Transverse colon (tissue), 4 donors: ENCODE measurements at regions not wholly inside any gene's neighbourhood (a gene's known extent, or its start where the extent isn't known, plus 50 kb on each side); places are given as distances from the start of the nearest gene placed in this dataset.

ENCODE experiments used
- DNase-seq: peaks from one replicate; pipeline ENCODE4 v3.0.0-alpha.2; 2019
- H3K27ac ChIP-seq, 4 donors: fragments of 200-600 bp; sonication (generic); 2 replicates each; pipeline ENCODE4 v1.5.1; 2016 to 2018; ENCODE audit warnings: inconsistent platforms in 4 of 4
- H3K27me3 ChIP-seq: fragments of 200-600 bp; sonication (generic); 2 replicates; pipeline ENCODE4 v1.5.1; 2017; ENCODE audit warnings: inconsistent platforms
- H3K36me3 ChIP-seq, 4 donors: fragments of 200-600 bp; sonication (generic); 2 replicates each; pipeline ENCODE4 v1.5.1; 2017 to 2019; ENCODE audit warnings: inconsistent platforms in 4 of 4
- H3K4me1 ChIP-seq, 4 donors: fragments of 200-600 bp; sonication (generic); 2 replicates each; pipeline ENCODE4 v1.5.1; 2017 to 2020; ENCODE audit warnings: inconsistent platforms in 4 of 4
- H3K4me3 ChIP-seq, 4 donors: fragments of 200-600 bp; sonication (generic); 1 replicate in 1 of 4; 2 replicates in 3 of 4; pipeline versions ENCODE4 v1.5.1 to v1.6.1; 2017 to 2019; ENCODE audit warnings: inconsistent platforms in 4 of 4
- H3K9me3 ChIP-seq, 2 donors: fragments of 200-600 bp; sonication (generic); 2 replicates each; pipeline ENCODE4 v1.5.1; 2017 to 2019; ENCODE audit warnings: inconsistent platforms in 2 of 2
- EP300 ChIP-seq: sonication (generic); formaldehyde crosslinking; IDR thresholded peaks from one replicate; pipeline ENCODE4 v1.6.1; 2017; ENCODE audit warnings: antibody characterized with exemption, low read depth
- POLR2A ChIP-seq: fragments of 450-650 bp; IDR thresholded peaks from one replicate; pipeline ENCODE4 v1.6.1; 2016; ENCODE audit warnings: antibody characterized with exemption, mild to moderate bottlenecking, moderate library complexity
- POLR2AphosphoS5 ChIP-seq, 3 donors: sonication (generic); formaldehyde crosslinking; IDR thresholded peaks; one replicate each; pipeline ENCODE4 v1.6.1; 2016; ENCODE audit warnings: antibody characterized with exemption in 3 of 3
- WGBS, 2 donors: methylation state at CpG; one replicate each; pipeline ENCODE4 v1.1.5; 2018; ENCODE audit warnings: low coverage in 1 of 2; 5-methylcytosine and 5-hydroxymethylcytosine counted together
- in situ Hi-C, 4 donors: fragments of 200-750 bp; cut with MboI; loops; one replicate each; pipeline versions ENCODE4 v1.15.0 to v1.15.1; 2017; ENCODE audit warnings: low sequenced_read_pairs in 3 of 4, low pct_ligation_motif_present in 1 of 4, low pct_unique_long_range_greater_than_20kb in 1 of 4
- intact Hi-C: fragments of 100-400 bp; cut with DNase I; formaldehyde crosslinking; loops from one replicate; pipeline ENCODE4 v1.15.1; 2023; ENCODE audit warnings: low total_unique reads
- TF ChIP-seq, protein P1 (sequence below), 5 experiments: fragments of 200-600 bp in 3 of 5; fragments of 450-650 bp in 2 of 5; sonication (generic) in 3 of 5; IDR thresholded peaks; 1 replicate in 2 of 5; 2 replicates in 3 of 5; pipeline ENCODE4 v1.5.1; 2016 to 2017; ENCODE audit warnings: antibody characterized with exemption in 5 of 5, inconsistent platforms in 3 of 5, mild to moderate bottlenecking in 2 of 5, moderate library complexity in 1 of 5

DNA sequence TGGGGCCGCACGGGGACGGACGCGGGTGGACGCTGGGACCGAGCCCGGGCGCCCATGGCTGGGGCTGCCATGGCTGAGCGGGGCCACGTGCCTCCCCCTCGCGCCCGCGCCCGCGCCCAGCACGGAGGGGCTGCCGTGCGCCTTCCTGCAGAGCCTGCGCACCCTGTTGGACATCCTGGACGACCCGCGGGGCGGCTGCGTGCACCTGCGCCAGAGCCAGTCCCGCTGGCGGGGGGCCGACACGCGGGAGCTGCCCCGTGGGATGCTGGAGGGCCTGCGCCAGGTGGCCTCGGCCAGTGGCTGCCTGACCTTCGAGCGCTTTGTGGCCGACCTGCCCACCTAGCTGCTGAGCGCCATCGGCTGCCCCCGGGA, 72.5 kb upstream of the KCTD7 start:
- TF ChIP-seq EP300 = no peak
- TF ChIP-seq POLR2A = no peak
- TF ChIP-seq, protein P1, sequence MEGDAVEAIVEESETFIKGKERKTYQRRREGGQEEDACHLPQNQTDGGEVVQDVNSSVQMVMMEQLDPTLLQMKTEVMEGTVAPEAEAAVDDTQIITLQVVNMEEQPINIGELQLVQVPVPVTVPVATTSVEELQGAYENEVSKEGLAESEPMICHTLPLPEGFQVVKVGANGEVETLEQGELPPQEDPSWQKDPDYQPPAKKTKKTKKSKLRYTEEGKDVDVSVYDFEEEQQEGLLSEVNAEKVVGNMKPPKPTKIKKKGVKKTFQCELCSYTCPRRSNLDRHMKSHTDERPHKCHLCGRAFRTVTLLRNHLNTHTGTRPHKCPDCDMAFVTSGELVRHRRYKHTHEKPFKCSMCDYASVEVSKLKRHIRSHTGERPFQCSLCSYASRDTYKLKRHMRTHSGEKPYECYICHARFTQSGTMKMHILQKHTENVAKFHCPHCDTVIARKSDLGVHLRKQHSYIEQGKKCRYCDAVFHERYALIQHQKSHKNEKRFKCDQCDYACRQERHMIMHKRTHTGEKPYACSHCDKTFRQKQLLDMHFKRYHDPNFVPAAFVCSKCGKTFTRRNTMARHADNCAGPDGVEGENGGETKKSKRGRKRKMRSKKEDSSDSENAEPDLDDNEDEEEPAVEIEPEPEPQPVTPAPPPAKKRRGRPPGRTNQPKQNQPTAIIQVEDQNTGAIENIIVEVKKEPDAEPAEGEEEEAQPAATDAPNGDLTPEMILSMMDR (IDR thresholded peaks at IDR 0.05) = no peak
- H3K27ac ChIP-seq = no peak overlapping the region
- H3K4me3 ChIP-seq = no peak overlapping the region
- H3K27me3 ChIP-seq = no peaks in the 10 kb centered on the region
- peaks cover 0 to 9% (median 4%) of the 10 kb centered on the region in 4 donors for H3K4me1 ChIP-seq
- WGBS, 2 donors = 94% methylated on average over 16 of the region's 41 CpGs; no CpG with 5 or more reads in 1 of the 2 donors
- in situ Hi-C loops (no loop called here), intact Hi-C loops (loop anchor here (10.0 kb wide), 2 partner anchors 89 to 189 kb away; partner anchors contain the start of gene RABGEF1)
- H3K36me3 ChIP-seq = peaks cover 0 to 24% (median 11%) of the 10 kb centered on the region in 4 donors
- H3K9me3 ChIP-seq = no peaks in the 10 kb centered on the region
- DNase-seq = no peak

GRCh38 chr7:66556549-66557213, 72.0 kb upstream of the KCTD7 start:
- no peaks in the 10 kb centered on the region for H3K27me3 ChIP-seq
- H3K27ac ChIP-seq = no peak overlapping the region
- H3K9me3 ChIP-seq = no peaks in the 10 kb centered on the region
- WGBS, 2 donors = 95% methylated on average over 54 of the region's 54 CpGs; no CpG with 5 or more reads in 1 of the 2 donors
- peaks cover 0 to 9% (median 4%) of the 10 kb centered on the region in 4 donors for H3K4me1 ChIP-seq
- no peak overlapping the region for H3K4me3 ChIP-seq
- peaks cover 0 to 19% (median 9%) of the 10 kb centered on the region in 4 donors for H3K36me3 ChIP-seq
- intact Hi-C loops = loop anchor here (10.0 kb wide), 2 partner anchors 88 to 188 kb away; partner anchors contain the start of gene RABGEF1
- in situ Hi-C loops = no loop called here
- no peak for DNase-seq
- no peak for TF ChIP-seq EP300
- no peak for TF ChIP-seq POLR2A
- TF ChIP-seq, protein P1 (IDR thresholded peaks at IDR 0.05) = no peak
- TF ChIP-seq POLR2AphosphoS5 (IDR thresholded peaks at IDR 0.05) = no peak

DNA sequence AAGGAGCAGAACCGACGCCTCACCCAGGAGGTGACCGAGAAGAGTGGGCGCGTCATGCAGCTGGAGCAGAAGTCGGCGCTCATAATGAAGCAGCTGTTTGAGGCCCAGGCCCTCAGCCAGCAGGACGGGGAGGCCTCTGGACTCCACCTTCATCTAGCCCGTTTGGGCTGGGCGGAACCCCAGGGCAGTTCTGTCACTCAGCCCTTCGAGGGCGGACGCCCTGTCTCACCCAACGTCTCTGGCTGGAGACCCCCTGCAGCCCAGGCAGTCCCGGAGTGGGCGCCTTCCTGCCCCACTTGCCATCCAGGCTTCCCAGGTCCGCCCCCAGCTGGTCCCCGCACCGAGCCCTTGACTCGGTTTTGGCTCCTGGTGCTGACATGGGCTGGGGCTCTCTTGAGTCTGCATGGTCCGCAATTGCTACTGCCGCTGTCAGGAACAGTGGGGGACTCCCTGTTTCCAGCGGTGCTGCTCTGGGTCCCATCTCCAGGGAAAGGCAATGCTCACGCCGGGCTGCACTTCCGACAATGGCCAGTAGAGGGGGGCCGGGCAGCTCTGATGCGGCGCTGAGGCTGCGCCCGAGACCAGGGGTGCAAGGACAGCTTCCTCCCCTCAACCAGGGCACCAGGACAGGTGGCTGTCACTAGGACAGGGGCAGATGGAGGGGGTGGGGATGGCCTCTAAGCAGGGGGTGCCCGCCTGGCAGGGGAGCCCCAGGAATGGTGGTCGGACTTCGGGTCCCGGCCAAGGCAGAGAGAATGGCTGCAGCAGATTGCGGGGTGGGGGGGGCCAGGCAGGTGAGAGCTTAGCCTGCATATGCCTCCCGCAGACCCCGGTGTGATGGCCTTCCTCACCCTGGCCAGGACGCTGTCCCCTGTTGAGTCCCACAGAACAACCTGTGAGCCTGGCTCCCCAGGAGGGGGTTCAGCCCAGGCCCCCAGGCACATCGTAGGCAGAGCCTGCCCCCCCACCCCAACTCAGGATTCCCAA, 71.2 kb upstream of the KCTD7 start:
- Histone ChIP-seq H3K9me3 (no peaks in the 10 kb centered on the region), H3K36me3 (peaks cover 0 to 15% (median 7%) of the 10 kb centered on the region in 4 donors), H3K27ac (no peak overlapping the region), H3K4me3 (no peak overlapping the region), H3K4me1 (peaks cover 0 to 9% (median 4%) of the 10 kb centered on the region in 4 donors), H3K27me3 (no peaks in the 10 kb centered on the region)
- DNase-seq = peak; percentile 78
- in situ Hi-C loops (no loop called here), intact Hi-C loops (loop anchor here (10.0 kb wide), 2 partner anchors 87 to 187 kb away; partner anchors contain the start of gene RABGEF1)
- 53% methylated on average over 40 of the region's 40 CpGs; no CpG with 5 or more reads in 1 of the 2 donors for WGBS, 2 donors
- TF ChIP-seq POLR2A (no peak), POLR2AphosphoS5 (IDR thresholded peaks at IDR 0.05) (peak in 1 of 3 donors; percentile 29), EP300 (no peak)
- TF ChIP-seq, protein P1 (IDR thresholded peaks at IDR 0.05) = peak; percentile 95 to 99 (median 98)

DNA sequence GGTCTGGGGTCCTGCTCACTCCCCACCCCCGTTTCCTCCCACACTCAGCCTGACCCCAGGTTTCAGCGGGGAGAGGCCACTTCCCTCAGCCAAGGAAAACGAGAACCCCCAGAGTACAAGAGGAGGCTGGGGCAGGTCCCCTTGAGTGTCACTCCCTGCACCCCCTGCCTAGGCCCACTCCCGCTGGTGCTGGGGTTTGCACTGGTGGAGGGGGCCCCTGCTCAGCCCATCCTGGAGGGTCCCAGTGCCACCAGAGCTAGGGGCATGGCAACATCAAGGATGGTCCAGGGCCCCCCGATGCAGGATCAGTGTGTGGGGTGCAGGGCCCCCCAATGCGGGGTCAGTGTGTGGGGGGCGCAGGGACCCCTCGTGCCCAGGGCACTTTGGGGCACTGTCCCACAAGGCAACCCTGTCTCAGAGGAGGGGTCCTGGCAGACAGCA, 70.5 kb upstream of the KCTD7 start:
- intact Hi-C loops = loop anchor here (10.0 kb wide), 2 partner anchors 87 to 187 kb away; partner anchors contain the start of gene RABGEF1
- Histone ChIP-seq H3K27me3 (no peaks in the 10 kb centered on the region), H3K9me3 (no peaks in the 10 kb centered on the region), H3K4me1 (peaks cover 0 to 9% (median 4%) of the 10 kb centered on the region in 4 donors), H3K4me3 (no peak overlapping the region), H3K27ac (no peak overlapping the region), H3K36me3 (peaks cover 0 to 9% (median 3%) of the 10 kb centered on the region in 4 donors)
- no peak for DNase-seq
- WGBS, 2 donors = 79% methylated on average over 7 of the region's 8 CpGs; no CpG with 5 or more reads in 1 of the 2 donors
- TF ChIP-seq POLR2AphosphoS5 (IDR thresholded peaks at IDR 0.05) = no peak
- TF ChIP-seq POLR2A = no peak
- TF ChIP-seq EP300 = no peak
- TF ChIP-seq, protein P1 (IDR thresholded peaks at IDR 0.05) = no peak
- in situ Hi-C loops = no loop called here
